ENCODE measurements at regions not wholly inside any gene's neighbourhood (a gene's known extent, or its start where the extent isn't known, plus 50 kb on each side); places are given as distances from the start of the nearest gene placed in this dataset.

- intact Hi-C loops (cut with DNase I): no loop called here
- no peak for TF ChIP-seq POLR2A (IDR thresholded peaks at IDR 0.05)
- no peak for TF ChIP-seq CTCF (IDR thresholded peaks at IDR 0.05)
These were observed 500.6 kb upstream of the IGFBP3 start for GRCh38 chr7:46421441-46422230.

GRCh38 chr7:46414946-46415345 is 493.9 kb upstream of the IGFBP3 start:
- intact Hi-C loops (cut with DNase I): no loop called here
- no peak overlapping the region for H3K4me3 ChIP-seq
- TF ChIP-seq POLR2A (IDR thresholded peaks at IDR 0.05): no peak
- no peak for TF ChIP-seq CTCF (IDR thresholded peaks at IDR 0.05)
- WGBS, 4 donors: 11 to 26% (median 16%) methylated on average over 2 of the region's 2 CpGs
- H3K27ac ChIP-seq: no peak overlapping the region
- H3K4me1 ChIP-seq: no peaks in the 10 kb centered on the region
- DNase-seq (no peak), ATAC-seq (no peak)
- no peaks in the 10 kb centered on the region for H3K36me3 ChIP-seq
- H3K27me3 ChIP-seq: no peaks in the 10 kb centered on the region
- H3K9me3 ChIP-seq: no peaks in the 10 kb centered on the region

More at GRCh38 chr7:46421441-46422230, 500.6 kb upstream of the IGFBP3 start:
- H3K36me3 ChIP-seq: no peaks in the 10 kb centered on the region
- no peaks in the 10 kb centered on the region for H3K27me3 ChIP-seq
- H3K4me1 ChIP-seq: peaks cover 0 to 4% (median 0%) of the 10 kb centered on the region in 12 donors
- H3K9me3 ChIP-seq: no peaks in the 10 kb centered on the region
- DNase-seq (no peak), ATAC-seq (no peak)
- 85 to 92% (median 88%) methylated on average over 2 of the region's 2 CpGs for WGBS, 4 donors
- no peak overlapping the region for H3K27ac ChIP-seq
- no peak overlapping the region for H3K4me3 ChIP-seq

- ATAC-seq (no peak), DNase-seq (no peak)
- Histone ChIP-seq H3K4me1 (no peaks in the 10 kb centered on the region), H3K27ac (no peak overlapping the region), H3K9me3 (no peaks in the 10 kb centered on the region), H3K36me3 (no peaks in the 10 kb centered on the region), H3K4me3 (no peak overlapping the region), H3K27me3 (no peaks in the 10 kb centered on the region)
- TF ChIP-seq POLR2A (IDR thresholded peaks at IDR 0.05) (no peak), CTCF (IDR thresholded peaks at IDR 0.05) (no peak)
- intact Hi-C loops (cut with DNase I): no loop called here
These were observed 490.2 kb upstream of the IGFBP3 start for GRCh38 chr7:46411236-46411635.

- no peaks in the 10 kb centered on the region for H3K27me3 ChIP-seq
- peaks cover 0 to 5% (median 0%) of the 10 kb centered on the region in 12 donors for H3K9me3 ChIP-seq
- no peak for ATAC-seq
- H3K4me1 ChIP-seq: no peaks in the 10 kb centered on the region
- TF ChIP-seq POLR2A (IDR thresholded peaks at IDR 0.05) (no peak), CTCF (IDR thresholded peaks at IDR 0.05) (no peak)
- intact Hi-C loops (cut with DNase I): no loop called here
- WGBS, 4 donors: 63 to 90% (median 77%) methylated on average over 1 of the region's 1 CpG
- no peak for DNase-seq
- no peak overlapping the region for H3K27ac ChIP-seq
- no peak overlapping the region for H3K4me3 ChIP-seq
- no peaks in the 10 kb centered on the region for H3K36me3 ChIP-seq
These were observed 486.1 kb upstream of the IGFBP3 start for GRCh38 chr7:46407125-46407524.

Data from heart left ventricle (tissue), 16 donors.